DND-41 (cell line): ENCODE measurements at regions not wholly inside any gene's neighbourhood (a gene's known extent, or its start where the extent isn't known, plus 50 kb on each side); places are given as distances from the start of the nearest gene placed in this dataset.
"Not testable (repeated sequence)": the region's sequence is repeated elsewhere in the genome, so short reads cannot be mapped to it uniquely, and the experiment has no call there.

Experiments
- ATAC-seq: fragments of 200-7000 bp; cut with Tn5 transposase; 3 replicates; pipeline ENCODE4 v1.9.1; 2021; ENCODE audit warnings: low read depth; ENCODE audit not compliant: insufficient read depth
- DNase-seq: peaks from one replicate; pipeline ENCODE4 v3.0.0-alpha.2; 2020
- H2AFZ ChIP-seq: 2 replicates; pipeline ENCODE4 v1.6.0; 2012; ENCODE audit warnings: low read depth, low read length
- H3K27ac ChIP-seq: 2 replicates; pipeline ENCODE4 v1.5.1; 2012; ENCODE audit warnings: low read length, inconsistent platforms
- H3K27me3 ChIP-seq: fragments of 200-600 bp; sonication (generic); 2 replicates; pipeline ENCODE4 v1.6.0; 2012; ENCODE audit warnings: low read length, mild to moderate bottlenecking, inconsistent platforms; ENCODE audit not compliant: insufficient read depth, poor library complexity
- H3K36me3 ChIP-seq: 2 replicates; pipeline ENCODE4 v1.5.1; 2012; ENCODE audit warnings: low read length, inconsistent platforms; ENCODE audit not compliant: insufficient read depth
- H3K4me1 ChIP-seq: 2 replicates; pipeline ENCODE4 v1.5.1; 2012; ENCODE audit warnings: mild to moderate bottlenecking, low read length; ENCODE audit not compliant: insufficient read depth
- H3K4me2 ChIP-seq: 2 replicates; pipeline ENCODE4 v1.6.0; 2012; ENCODE audit warnings: mild to moderate bottlenecking, moderate library complexity, low read length, inconsistent platforms; ENCODE audit not compliant: insufficient read depth
- H3K4me3 ChIP-seq, 2 experiments: fragments of 200-600 bp in 1 of 2; shearing (Covaris generic) in 1 of 2; 2 replicates each; pipeline ENCODE4 v1.5.1; 2012 to 2016; ENCODE audit warnings: inconsistent platforms in 2 of 2, low read length in 2 of 2, mild to moderate bottlenecking in 2 of 2, low read depth in 1 of 2, moderate library complexity in 1 of 2
- H3K79me2 ChIP-seq: 2 replicates; pipeline ENCODE4 v1.6.0; 2012; ENCODE audit warnings: low read length, inconsistent platforms; ENCODE audit not compliant: insufficient read depth
- H3K9ac ChIP-seq: 2 replicates; pipeline ENCODE4 v1.6.0; 2012; ENCODE audit warnings: low read depth, mild to moderate bottlenecking, inconsistent platforms, low read length, moderate library complexity
- H3K9me3 ChIP-seq: 2 replicates; pipeline ENCODE4 v1.5.1; 2012; ENCODE audit warnings: low read length, moderate library complexity, mild to moderate bottlenecking, inconsistent platforms; ENCODE audit not compliant: insufficient read depth, severe bottlenecking
- H4K20me1 ChIP-seq: 2 replicates; pipeline ENCODE4 v1.6.0; 2012; ENCODE audit warnings: low read length; ENCODE audit not compliant: insufficient read depth
- EZH2 ChIP-seq: IDR thresholded peaks from 3 replicates; pipeline ENCODE4 v1.6.1; 2012; ENCODE audit warnings: borderline replicate concordance, low read depth, mild to moderate bottlenecking, moderate library complexity, low read length, inconsistent platforms; ENCODE audit not compliant: severe bottlenecking
- TF ChIP-seq, protein P1 (sequence below): IDR thresholded peaks from 2 replicates; pipeline ENCODE4 v1.5.1; 2012; ENCODE audit warnings: borderline replicate concordance, low read length, moderate library complexity, mild to moderate bottlenecking; ENCODE audit not compliant: poor library complexity, severe bottlenecking; ENCODE audit errors: extremely low read depth

DNA sequence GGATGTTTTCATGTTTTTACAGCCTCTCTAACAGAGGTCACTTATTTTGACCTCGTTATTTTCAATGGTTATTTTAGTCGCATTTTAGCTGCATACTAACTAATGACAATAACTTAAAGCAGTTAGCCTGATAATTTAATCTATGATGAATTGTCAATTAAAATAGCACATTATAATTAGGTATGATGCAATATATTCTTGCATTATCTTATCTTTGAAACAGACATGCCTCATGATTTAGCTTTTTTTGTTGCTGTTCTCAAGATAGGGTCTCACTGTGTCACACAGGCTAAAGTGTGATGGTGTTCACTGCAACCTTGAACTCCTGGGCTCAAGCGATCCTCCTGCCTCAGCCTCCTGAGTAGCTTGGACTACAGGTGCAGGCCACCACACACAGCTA is 126.4 kb downstream of the KBTBD2 start:
- H3K79me2 ChIP-seq: no peaks in the 10 kb centered on the region
- H3K4me1 ChIP-seq: no peaks in the 10 kb centered on the region
- no peak overlapping the region for H2AFZ ChIP-seq
- no peaks in the 10 kb centered on the region for H3K9me3 ChIP-seq
- H3K9ac ChIP-seq: no peak overlapping the region
- ATAC-seq (no peak), DNase-seq (no peak)
- no peaks in the 10 kb centered on the region for H4K20me1 ChIP-seq
- H3K36me3 ChIP-seq: no peaks in the 10 kb centered on the region
- H3K4me2 ChIP-seq: no peak overlapping the region
- H3K4me3 ChIP-seq: no peak overlapping the region
- no peaks in the 10 kb centered on the region for H3K27me3 ChIP-seq
- H3K27ac ChIP-seq: no peak overlapping the region
- TF ChIP-seq, protein P1, sequence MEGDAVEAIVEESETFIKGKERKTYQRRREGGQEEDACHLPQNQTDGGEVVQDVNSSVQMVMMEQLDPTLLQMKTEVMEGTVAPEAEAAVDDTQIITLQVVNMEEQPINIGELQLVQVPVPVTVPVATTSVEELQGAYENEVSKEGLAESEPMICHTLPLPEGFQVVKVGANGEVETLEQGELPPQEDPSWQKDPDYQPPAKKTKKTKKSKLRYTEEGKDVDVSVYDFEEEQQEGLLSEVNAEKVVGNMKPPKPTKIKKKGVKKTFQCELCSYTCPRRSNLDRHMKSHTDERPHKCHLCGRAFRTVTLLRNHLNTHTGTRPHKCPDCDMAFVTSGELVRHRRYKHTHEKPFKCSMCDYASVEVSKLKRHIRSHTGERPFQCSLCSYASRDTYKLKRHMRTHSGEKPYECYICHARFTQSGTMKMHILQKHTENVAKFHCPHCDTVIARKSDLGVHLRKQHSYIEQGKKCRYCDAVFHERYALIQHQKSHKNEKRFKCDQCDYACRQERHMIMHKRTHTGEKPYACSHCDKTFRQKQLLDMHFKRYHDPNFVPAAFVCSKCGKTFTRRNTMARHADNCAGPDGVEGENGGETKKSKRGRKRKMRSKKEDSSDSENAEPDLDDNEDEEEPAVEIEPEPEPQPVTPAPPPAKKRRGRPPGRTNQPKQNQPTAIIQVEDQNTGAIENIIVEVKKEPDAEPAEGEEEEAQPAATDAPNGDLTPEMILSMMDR: no peak
- TF ChIP-seq EZH2: no peak

GRCh38 chr7:32762925-32763293 is 128.7 kb downstream of the KBTBD2 start:
- Histone ChIP-seq H3K4me3 (no peak overlapping the region), H3K9me3 (no peaks in the 10 kb centered on the region), H3K27ac (no peak overlapping the region), H3K9ac (no peak overlapping the region), H3K36me3 (no peaks in the 10 kb centered on the region), H3K27me3 (no peaks in the 10 kb centered on the region), H3K4me2 (no peak overlapping the region), H4K20me1 (no peaks in the 10 kb centered on the region), H3K79me2 (no peaks in the 10 kb centered on the region), H3K4me1 (no peaks in the 10 kb centered on the region), H2AFZ (no peak overlapping the region)
- no peak for ATAC-seq
- no peak for DNase-seq
- TF ChIP-seq EZH2: no peak
- TF ChIP-seq, protein P1: no peak

- not testable (repeated sequence) for H3K4me3 ChIP-seq, H3K27me3 ChIP-seq, H3K9ac ChIP-seq, H4K20me1 ChIP-seq, H3K36me3 ChIP-seq, H3K9me3 ChIP-seq, H3K79me2 ChIP-seq, ATAC-seq, H2AFZ ChIP-seq, H3K4me1 ChIP-seq, H3K4me2 ChIP-seq, DNase-seq, H3K27ac ChIP-seq
Observed at GRCh38 chr7:32762206-32762924, 129.2 kb downstream of the KBTBD2 start.

- Histone ChIP-seq H3K36me3 (no peaks in the 10 kb centered on the region), H3K9ac (no peak overlapping the region), H3K27ac (no peak overlapping the region), H3K4me3 (no peak overlapping the region), H3K79me2 (no peaks in the 10 kb centered on the region), H2AFZ (no peak overlapping the region), H3K27me3 (no peaks in the 10 kb centered on the region), H3K4me2 (no peak overlapping the region), H3K9me3 (no peaks in the 10 kb centered on the region), H4K20me1 (no peaks in the 10 kb centered on the region), H3K4me1 (no peaks in the 10 kb centered on the region)
- no peak for TF ChIP-seq EZH2
- TF ChIP-seq, protein P1: no peak
- ATAC-seq: no peak
- DNase-seq: no peak
Observed at GRCh38 chr7:32761451-32762205, 129.9 kb downstream of the KBTBD2 start.

- not testable (repeated sequence) for H3K4me2 ChIP-seq, H4K20me1 ChIP-seq, H3K9me3 ChIP-seq, H3K79me2 ChIP-seq, H3K9ac ChIP-seq, DNase-seq, H3K4me1 ChIP-seq, H3K36me3 ChIP-seq, H3K27me3 ChIP-seq, H3K27ac ChIP-seq, ATAC-seq, H3K4me3 ChIP-seq, H2AFZ ChIP-seq
Observed at GRCh38 chr7:32760755-32761154, 130.8 kb downstream of the KBTBD2 start.
